GM23248 (cell line): ENCODE measurements at regions not wholly inside any gene's neighbourhood (a gene's known extent, or its start where the extent isn't known, plus 50 kb on each side); places are given as distances from the start of the nearest gene placed in this dataset.

ENCODE experiments used
- DNase-seq: peaks from one replicate; pipeline ENCODE4 v3.0.0-alpha.2; 2015
- H2AFZ ChIP-seq: fragments of 200-600 bp; sonication (generic); 2 replicates; pipeline ENCODE4 v1.6.1; 2016; ENCODE audit warnings: antibody characterized with exemption
- H3F3A ChIP-seq: fragments of 200-600 bp; sonication (generic); 2 replicates; pipeline ENCODE4 v1.6.1; 2016; ENCODE audit warnings: mild to moderate bottlenecking, antibody characterized with exemption, mixed run types; ENCODE audit not compliant: insufficient read depth
- H3K27ac ChIP-seq: fragments of 200-600 bp; sonication (generic); 2 replicates; pipeline ENCODE4 v1.5.1; 2016; ENCODE audit warnings: mild to moderate bottlenecking
- H3K27me3 ChIP-seq: fragments of 200-600 bp; sonication (generic); replicated peaks from 2 replicates; pipeline ENCODE4 v1.6.1; 2016; ENCODE audit warnings: mild to moderate bottlenecking; ENCODE audit not compliant: insufficient read depth
- H3K36me3 ChIP-seq: fragments of 200-600 bp; sonication (generic); 2 replicates; pipeline ENCODE4 v1.6.1; 2016; ENCODE audit warnings: low read depth, mild to moderate bottlenecking
- H3K4me1 ChIP-seq: fragments of 200-600 bp; sonication (generic); 2 replicates; pipeline ENCODE4 v1.6.1; 2016; ENCODE audit warnings: mild to moderate bottlenecking; ENCODE audit not compliant: insufficient read depth
- H3K4me2 ChIP-seq: fragments of 200-600 bp; sonication (generic); one replicate; pipeline ENCODE4 v1.6.1; 2016; ENCODE audit warnings: mild to moderate bottlenecking; ENCODE audit not compliant: unreplicated experiment
- H3K4me3 ChIP-seq: fragments of 200-600 bp; sonication (generic); 2 replicates; pipeline ENCODE4 v1.5.1; 2016; ENCODE audit warnings: mild to moderate bottlenecking
- H3K79me2 ChIP-seq: fragments of 200-600 bp; sonication (generic); 2 replicates; pipeline ENCODE4 v1.6.1; 2016; ENCODE audit warnings: mild to moderate bottlenecking; ENCODE audit not compliant: insufficient read depth
- H3K9ac ChIP-seq: fragments of 200-600 bp; sonication (generic); 2 replicates; pipeline ENCODE4 v1.6.1; 2016; ENCODE audit warnings: mild to moderate bottlenecking
- H3K9me2 ChIP-seq: fragments of 200-600 bp; sonication (generic); 2 replicates; pipeline ENCODE4 v1.6.1; 2016; ENCODE audit warnings: mixed run types, mild to moderate bottlenecking, moderate library complexity; ENCODE audit not compliant: insufficient read depth
- H3K9me3 ChIP-seq: fragments of 200-600 bp; sonication (generic); one replicate; pipeline ENCODE4 v1.6.1; 2017; ENCODE audit warnings: low read depth
- H4K20me1 ChIP-seq: fragments of 200-600 bp; sonication (generic); 2 replicates; pipeline ENCODE4 v1.6.0; 2016; ENCODE audit not compliant: insufficient read depth
- EZH2 ChIP-seq: fragments of 200-600 bp; sonication (generic); IDR thresholded peaks from 2 replicates; pipeline ENCODE4 v1.6.1; 2018; ENCODE audit warnings: antibody characterized with exemption, mild to moderate bottlenecking; ENCODE audit not compliant: insufficient read depth, poor library complexity, severe bottlenecking
- EZH2phosphoT487 ChIP-seq: fragments of 200-600 bp; sonication (generic); IDR thresholded peaks from 2 replicates; pipeline ENCODE4 v1.6.1; 2018; ENCODE audit warnings: antibody characterized with exemption, moderate library complexity, mild to moderate bottlenecking, low read depth; ENCODE audit not compliant: insufficient read depth
- WGBS, 2 experiments: methylation state at CpG; one replicate each; pipeline ENCODE4 v1.1.6; 2015 to 2017; ENCODE audit warnings: low lambda C conversion rate in 2 of 2, low coverage in 1 of 2; ENCODE audit errors: missing lambda C conversion rate in 2 of 2; 5-methylcytosine and 5-hydroxymethylcytosine counted together
- in situ Hi-C: fragments of 300-500 bp; cut with MboI; formaldehyde crosslinking; loops from 2 replicates; pipeline ENCODE4 v1.15.0; 2020

- Histone ChIP-seq H4K20me1 (no peaks in the 10 kb centered on the region), H3K9ac (peak overlapping the region; percentile 32), H3K9me2 (no peaks in the 10 kb centered on the region), H3K4me2 (peak overlapping the region; percentile 69), H3K79me2 (no peaks in the 10 kb centered on the region), H3K4me3 (peak overlapping the region; percentile 29), H3K4me1 (peaks cover 53% of the 10 kb centered on the region), H2AFZ (peak overlapping the region; percentile 36), H3F3A (peaks cover 31% of the 10 kb centered on the region), H3K27me3 (no peaks in the 10 kb centered on the region), H3K27ac (peak overlapping the region; percentile 75), H3K36me3 (no peaks in the 10 kb centered on the region), H3K9me3 (no peaks in the 10 kb centered on the region)
- peak; percentile 86 for DNase-seq
- 0 to 6% methylated on average over 2 of the region's 2 CpGs for WGBS, 2 experiments
- in situ Hi-C loops, result loop anchor here (10.0 kb wide), 1 partner anchor 57 kb away; no protein-coding TSS in a partner anchor
- no peak for TF ChIP-seq EZH2phosphoT487
- TF ChIP-seq EZH2, result no peak
These were observed 120.1 kb upstream of the SLC5A12 start for GRCh38 chr11:26841818-26842473.

- WGBS, 2 experiments, result 6 to 9% methylated on average over 3 of the region's 3 CpGs
- H3K9me3 ChIP-seq, result no peaks in the 10 kb centered on the region
- H3K4me3 ChIP-seq, result peak overlapping the region; percentile 29
- H3K36me3 ChIP-seq, result no peaks in the 10 kb centered on the region
- H3K27ac ChIP-seq, result peak overlapping the region; percentile 75
- H3F3A ChIP-seq, result peaks cover 31% of the 10 kb centered on the region
- H2AFZ ChIP-seq, result peak overlapping the region; percentile 36
- H3K27me3 ChIP-seq, result no peaks in the 10 kb centered on the region
- H3K9me2 ChIP-seq, result no peaks in the 10 kb centered on the region
- H3K9ac ChIP-seq, result peak overlapping the region; percentile 32
- no peak for TF ChIP-seq EZH2phosphoT487
- no peak for TF ChIP-seq EZH2
- peaks cover 58% of the 10 kb centered on the region for H3K4me1 ChIP-seq
- no peaks in the 10 kb centered on the region for H4K20me1 ChIP-seq
- peak; percentile 64 for DNase-seq
- H3K4me2 ChIP-seq, result peak overlapping the region; percentile 69
- no peaks in the 10 kb centered on the region for H3K79me2 ChIP-seq
- in situ Hi-C loops, result loop anchor here (10.0 kb wide), 1 partner anchor 58 kb away; no protein-coding TSS in a partner anchor
These were observed 120.8 kb upstream of the SLC5A12 start for GRCh38 chr11:26842478-26843282.

- no peak for DNase-seq
- H3K9me2 ChIP-seq, result no peaks in the 10 kb centered on the region; the same call in 1 of the 2 replicates
- peaks cover 31% of the 10 kb centered on the region for H3F3A ChIP-seq
- TF ChIP-seq EZH2phosphoT487, result no peak
- no peak for TF ChIP-seq EZH2
- no peaks in the 10 kb centered on the region for H3K79me2 ChIP-seq
- H3K4me1 ChIP-seq, result peaks cover 62% of the 10 kb centered on the region
- in situ Hi-C loops, result loop anchor here (10.0 kb wide), 1 partner anchor 59 kb away; no protein-coding TSS in a partner anchor
- no peaks in the 10 kb centered on the region for H3K27me3 ChIP-seq
- H2AFZ ChIP-seq, result peak overlapping the region; percentile 20; the same call in 1 of the 2 replicates
- no peak overlapping the region for H3K4me3 ChIP-seq
- H4K20me1 ChIP-seq, result no peaks in the 10 kb centered on the region
- WGBS, 2 experiments, result 54 to 56% methylated on average over 2 of the region's 2 CpGs
- no peak overlapping the region for H3K9ac ChIP-seq
- H3K4me2 ChIP-seq, result no peak overlapping the region
- peak overlapping the region; percentile 75 for H3K27ac ChIP-seq
- no peaks in the 10 kb centered on the region for H3K9me3 ChIP-seq
- no peaks in the 10 kb centered on the region for H3K36me3 ChIP-seq
These were observed 121.7 kb upstream of the SLC5A12 start for GRCh38 chr11:26843539-26843938.

GRCh38 chr11:26844963-26845362 lies 123.1 kb upstream of the SLC5A12 start:
- Histone ChIP-seq H3F3A (peaks cover 31% of the 10 kb centered on the region), H3K4me3 (no peak overlapping the region), H3K9ac (no peak overlapping the region), H3K4me2 (no peak overlapping the region), H3K9me2 (no peaks in the 10 kb centered on the region; the same call in 1 of the 2 replicates), H3K27me3 (no peaks in the 10 kb centered on the region), H3K36me3 (no peaks in the 10 kb centered on the region), H3K27ac (no peak overlapping the region), H2AFZ (no peak overlapping the region), H3K4me1 (peaks cover 72% of the 10 kb centered on the region), H3K79me2 (no peaks in the 10 kb centered on the region), H4K20me1 (no peaks in the 10 kb centered on the region), H3K9me3 (no peaks in the 10 kb centered on the region)
- 75 to 85% methylated on average over 2 of the region's 2 CpGs for WGBS, 2 experiments
- DNase-seq, result peak; percentile 24
- TF ChIP-seq EZH2phosphoT487 (no peak), EZH2 (no peak)
- in situ Hi-C loops, result loop anchor here (10.0 kb wide), 1 partner anchor 60 kb away; no protein-coding TSS in a partner anchor
